K562 (cell line): ENCODE measurements at regions not wholly inside any gene's neighbourhood (a gene's known extent, or its start where the extent isn't known, plus 50 kb on each side); places are given as distances from the start of the nearest gene placed in this dataset.

ENCODE experiments used
- ATAC-seq: fragments of 200-7000 bp; cut with Tn5 transposase; 3 replicates; pipeline ENCODE4 v1.9.1; 2020; ENCODE audit warnings: moderate library complexity
- BruUV-seq: library from RNA; stranded (reverse); fragments of 400-500 nt; replicated peaks from 2 replicates; lab custom pipeline; 2021; lab: Mats Ljungman, UMichigan
- CTCF ChIA-PET: fragments of 300-600 bp; formaldehyde crosslinking; extraction: SDS; loops from one replicate; lab custom pipeline; 2021; ENCODE audit warnings: low intra/inter-chr PET ratio; lab: Yijun Ruan, JAX
- POLR2A ChIA-PET: fragments of 300-600, 350-650 bp; sonication (Branson Sonifier 250); formaldehyde crosslinking; extraction: SDS; loops from one replicate; lab custom pipeline; 2021; ENCODE audit warnings: antibody characterized with exemption, inconsistent platforms; lab: Yijun Ruan, JAX
- DNase-seq, 4 experiments: peaks; one replicate each; pipeline versions ENCODE4 v3.0.0 to v3.0.0-alpha.2; 2011 to 2018; ENCODE audit warnings: low spot score in 3 of 4, mixed read lengths in 3 of 4; ENCODE audit errors: extremely low read depth in 1 of 4
- FAIRE-seq: peaks from 2 replicates; lab custom pipeline; 2011; peaks lifted over from hg19 to GRCh38; lab: Jason Lieb, UNC
- H2AFZ ChIP-seq: 2 replicates; pipeline ENCODE4 v1.6.0; 2011; ENCODE audit warnings: low read depth, low read length, control low read depth, inconsistent platforms
- H3K27ac ChIP-seq: fragments of 200-600 bp; 3 replicates; pipeline ENCODE4 v1.8.0; 2011; ENCODE audit warnings: low read depth, mild to moderate bottlenecking, control low read depth, inconsistent platforms, low read length, moderate library complexity, mixed read lengths; ENCODE audit errors: extremely low read depth
- H3K27me3 ChIP-seq, 2 experiments: fragments of 300-600 bp in 1 of 2; 2 replicates in 1 of 2; 3 replicates in 1 of 2; pipeline versions ENCODE4 v1.6.0 to v1.8.0; 2011; ENCODE audit warnings: inconsistent platforms in 2 of 2, low read length in 2 of 2, mild to moderate bottlenecking in 1 of 2, mixed read lengths in 1 of 2, moderate library complexity in 1 of 2; ENCODE audit not compliant: control insufficient read depth in 2 of 2, insufficient read depth in 2 of 2
- H3K36me3 ChIP-seq: fragments of 300-600 bp; 3 replicates; pipeline ENCODE4 v1.8.0; 2011; ENCODE audit warnings: mild to moderate bottlenecking, low read length, inconsistent platforms; ENCODE audit not compliant: control insufficient read depth, insufficient read depth
- H3K4me1 ChIP-seq, 2 experiments: fragments of 200-600 bp in 1 of 2; replicated peaks in 1 of 2; 2 replicates in 1 of 2; 3 replicates in 1 of 2; pipeline versions ENCODE4 v1.5.1 to v1.8.0; 2011; ENCODE audit warnings: inconsistent platforms in 2 of 2, low read length in 2 of 2, mild to moderate bottlenecking in 1 of 2, mixed read lengths in 1 of 2, moderate library complexity in 1 of 2; ENCODE audit not compliant: control insufficient read depth in 2 of 2, insufficient read depth in 2 of 2
- H3K4me2 ChIP-seq: 2 replicates; pipeline ENCODE4 v1.6.1; 2011; ENCODE audit warnings: low read length, control low read depth, inconsistent platforms, mixed read lengths; ENCODE audit not compliant: insufficient read depth
- H3K4me3 ChIP-seq: fragments of 200-600 bp; sonication (generic), shearing (Covaris generic); 2 replicates; pipeline ENCODE4 v1.5.1; 2016; ENCODE audit warnings: control low read depth, inconsistent platforms
- H3K79me2 ChIP-seq: fragments of 200-600 bp; 3 replicates; pipeline ENCODE4 v1.8.0; 2011; ENCODE audit warnings: low read length, inconsistent platforms; ENCODE audit not compliant: control insufficient read depth, insufficient read depth
- H3K9ac ChIP-seq, 2 experiments: 2 replicates each; pipeline versions ENCODE4 v1.6.0 to v1.6.1; 2011; ENCODE audit warnings: low read depth in 2 of 2, low read length in 2 of 2, control low read depth in 1 of 2, inconsistent platforms in 1 of 2, mild to moderate bottlenecking in 1 of 2, mixed read lengths in 1 of 2; ENCODE audit not compliant: insufficient read depth in 1 of 2
- H3K9me1 ChIP-seq: one replicate; pipeline ENCODE4 v1.6.0; 2011; ENCODE audit warnings: inconsistent platforms, mild to moderate bottlenecking, low read length, moderate library complexity; ENCODE audit not compliant: control insufficient read depth, insufficient read depth
- H3K9me3 ChIP-seq: replicated peaks from 2 replicates; pipeline ENCODE4 v1.5.1; 2011; ENCODE audit warnings: low read depth, low read length, inconsistent platforms; ENCODE audit not compliant: control insufficient read depth, insufficient read depth
- H4K20me1 ChIP-seq: replicated peaks from 2 replicates; pipeline ENCODE4 v1.6.1; 2011; ENCODE audit warnings: low read length, inconsistent platforms, mixed read lengths; ENCODE audit not compliant: control insufficient read depth, insufficient read depth
- NKRF ChIP-seq: fragments of 450-650 bp; IDR thresholded peaks from 2 replicates; pipeline ENCODE4 v1.6.1; 2016; ENCODE audit warnings: borderline replicate concordance
- ZNF174 ChIP-seq: fragments of 250-450 bp; sonication (Bioruptor Pico); IDR thresholded peaks from 2 replicates; pipeline ENCODE4 v1.4.0; 2020; ENCODE audit warnings: mild to moderate bottlenecking
- WGBS: fragments of 100-300 bp; shearing (Covaris generic); methylation state at CpG from one replicate; pipeline ENCODE4 v1.1.6; 2016; ENCODE audit warnings: low coverage, mixed read lengths; ENCODE audit not compliant: insufficient coverage; ENCODE audit errors: missing lambda C conversion rate; 5-methylcytosine and 5-hydroxymethylcytosine counted together
- in situ Hi-C: fragments of 300-500 bp; cut with MboI; formaldehyde crosslinking; loops from 4 replicates; pipeline ENCODE4 v1.15.0; 2018; ENCODE audit warnings: inconsistent platforms, mixed read lengths
- intact Hi-C: fragments of 100-400 bp; cut with micrococcal nuclease; formaldehyde crosslinking; loops from 2 replicates; pipeline ENCODE4 v1.14.2; 2022

DNA sequence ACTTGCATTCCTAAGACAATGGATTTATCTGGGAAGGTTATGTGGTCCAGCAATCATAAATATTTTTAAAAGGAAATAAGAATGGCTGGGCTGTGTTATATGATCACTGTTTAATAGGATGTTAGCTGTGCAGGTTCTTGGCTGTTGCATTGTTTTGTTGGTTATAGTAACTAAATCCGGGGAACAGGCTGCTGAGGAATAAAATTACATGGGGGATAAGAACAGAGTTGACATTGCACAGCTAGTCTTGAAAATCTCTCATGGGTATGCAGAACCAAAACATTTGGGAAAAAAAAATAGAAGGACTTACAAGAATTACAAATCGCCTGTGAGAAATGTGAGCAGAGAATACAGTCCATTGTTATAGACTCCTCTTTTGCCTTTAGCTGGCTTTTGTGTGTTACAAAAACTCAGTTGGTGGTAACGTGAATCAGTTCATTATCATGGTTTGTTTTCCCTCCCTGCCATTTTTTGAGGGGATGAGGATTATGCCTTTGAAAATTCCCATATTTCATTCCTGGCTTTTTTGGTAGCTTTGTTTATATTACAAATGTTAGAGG is 375.3 kb upstream of the DAB2 start:
- H2AFZ ChIP-seq = no peak overlapping the region
- 1% methylated on average over 3 of the region's 3 CpGs for WGBS
- intact Hi-C loops = no loop called here
- BruUV-seq = no TSS peak
- no peaks in the 10 kb centered on the region for H3K4me1 ChIP-seq
- H3K27ac ChIP-seq = no peak overlapping the region
- in situ Hi-C loops = no loop called here
- no peak overlapping the region for H3K9ac ChIP-seq
- H3K4me3 ChIP-seq = no peak overlapping the region
- H3K4me2 ChIP-seq = no peak overlapping the region
- no peaks in the 10 kb centered on the region for H3K9me3 ChIP-seq
- FAIRE-seq = no peak
- no peak for TF ChIP-seq NKRF
- TF ChIP-seq, all 486 proteins: peak for 0
- H4K20me1 ChIP-seq = no peaks in the 10 kb centered on the region
- CTCF ChIA-PET = interaction anchor here (0.6 kb wide), 1 partner anchor 974 kb away, joined by 3 read pairs; no protein-coding TSS in a partner anchor
- DNase-seq (no peak), ATAC-seq (no peak)
- H3K27me3 ChIP-seq = no peaks in the 10 kb centered on the region
- POLR2A ChIA-PET = no interaction called here
- H3K36me3 ChIP-seq = no peaks in the 10 kb centered on the region
- no peaks in the 10 kb centered on the region for H3K79me2 ChIP-seq
- no peaks in the 10 kb centered on the region for H3K9me1 ChIP-seq

DNA sequence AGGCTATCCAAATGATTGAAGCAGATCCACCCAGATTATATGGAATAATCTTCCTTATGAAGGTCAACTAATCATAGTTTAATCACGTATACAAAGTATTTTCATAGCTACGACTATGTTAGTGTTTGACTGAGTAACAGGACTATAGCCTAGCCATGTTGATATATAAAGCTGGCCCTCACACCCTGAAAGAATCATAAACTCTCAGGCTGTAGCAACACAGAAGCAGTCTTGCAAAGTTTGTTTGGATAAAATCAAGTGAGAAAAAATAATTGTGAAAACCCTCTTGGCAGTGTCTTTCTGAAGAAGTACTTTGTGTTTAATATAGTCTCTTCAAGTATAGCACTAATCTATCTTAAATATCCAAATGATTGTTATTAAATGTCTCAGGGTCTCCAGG is 374.5 kb upstream of the DAB2 start:
- no peaks in the 10 kb centered on the region for H3K79me2 ChIP-seq
- no peak for DNase-seq
- no peak for TF ChIP-seq ZNF174 (CRISPR knock-in tag)
- H2AFZ ChIP-seq = no peak overlapping the region
- no peak for FAIRE-seq
- in situ Hi-C loops (no loop called here), intact Hi-C loops (no loop called here)
- ATAC-seq = no peak
- no peak overlapping the region for H3K9ac ChIP-seq
- no peaks in the 10 kb centered on the region for H3K36me3 ChIP-seq
- H3K27me3 ChIP-seq = no peaks in the 10 kb centered on the region
- no peak overlapping the region for H3K4me2 ChIP-seq
- ChIA-PET POLR2A (interaction anchor here (1.4 kb wide), 1 partner anchor 25 kb away, joined by 3 read pairs; no protein-coding TSS in a partner anchor), CTCF (no interaction called here)
- no peak overlapping the region for H3K27ac ChIP-seq
- no peaks in the 10 kb centered on the region for H3K9me1 ChIP-seq
- 0% methylated on average over 2 of the region's 2 CpGs for WGBS
- H3K4me3 ChIP-seq = no peak overlapping the region
- H3K9me3 ChIP-seq = no peaks in the 10 kb centered on the region
- no TSS peak for BruUV-seq
- H4K20me1 ChIP-seq = no peaks in the 10 kb centered on the region
- no peaks in the 10 kb centered on the region for H3K4me1 ChIP-seq
